K562 (cell line): ENCODE measurements at regions not wholly inside any gene's neighbourhood (a gene's known extent, or its start where the extent isn't known, plus 50 kb on each side); places are given as distances from the start of the nearest gene placed in this dataset.

Experiments used
- ATAC-seq: fragments of 200-7000 bp; cut with Tn5 transposase; 3 replicates; pipeline ENCODE4 v1.9.1; 2020; ENCODE audit warnings: moderate library complexity
- BruUV-seq: library from RNA; stranded (reverse); fragments of 400-500 nt; replicated peaks from 2 replicates; lab custom pipeline; 2021; lab: Mats Ljungman, UMichigan
- CTCF ChIA-PET: fragments of 300-600 bp; formaldehyde crosslinking; extraction: SDS; loops from one replicate; lab custom pipeline; 2021; ENCODE audit warnings: low intra/inter-chr PET ratio; lab: Yijun Ruan, JAX
- POLR2A ChIA-PET: fragments of 300-600, 350-650 bp; sonication (Branson Sonifier 250); formaldehyde crosslinking; extraction: SDS; loops from one replicate; lab custom pipeline; 2021; ENCODE audit warnings: antibody characterized with exemption, inconsistent platforms; lab: Yijun Ruan, JAX
- DNase-seq, 4 experiments: peaks; one replicate each; pipeline versions ENCODE4 v3.0.0 to v3.0.0-alpha.2; 2011 to 2018; ENCODE audit warnings: low spot score in 3 of 4, mixed read lengths in 3 of 4; ENCODE audit errors: extremely low read depth in 1 of 4
- FAIRE-seq: peaks from 2 replicates; lab custom pipeline; 2011; peaks lifted over from hg19 to GRCh38; lab: Jason Lieb, UNC
- H2AFZ ChIP-seq: 2 replicates; pipeline ENCODE4 v1.6.0; 2011; ENCODE audit warnings: low read depth, low read length, control low read depth, inconsistent platforms
- H3K27ac ChIP-seq: fragments of 200-600 bp; 3 replicates; pipeline ENCODE4 v1.8.0; 2011; ENCODE audit warnings: low read depth, mild to moderate bottlenecking, control low read depth, inconsistent platforms, low read length, moderate library complexity, mixed read lengths; ENCODE audit errors: extremely low read depth
- H3K27me3 ChIP-seq, 2 experiments: fragments of 300-600 bp in 1 of 2; 2 replicates in 1 of 2; 3 replicates in 1 of 2; pipeline versions ENCODE4 v1.6.0 to v1.8.0; 2011; ENCODE audit warnings: inconsistent platforms in 2 of 2, low read length in 2 of 2, mild to moderate bottlenecking in 1 of 2, mixed read lengths in 1 of 2, moderate library complexity in 1 of 2; ENCODE audit not compliant: control insufficient read depth in 2 of 2, insufficient read depth in 2 of 2
- H3K36me3 ChIP-seq: fragments of 300-600 bp; 3 replicates; pipeline ENCODE4 v1.8.0; 2011; ENCODE audit warnings: mild to moderate bottlenecking, low read length, inconsistent platforms; ENCODE audit not compliant: control insufficient read depth, insufficient read depth
- H3K4me1 ChIP-seq, 2 experiments: fragments of 200-600 bp in 1 of 2; replicated peaks in 1 of 2; 2 replicates in 1 of 2; 3 replicates in 1 of 2; pipeline versions ENCODE4 v1.5.1 to v1.8.0; 2011; ENCODE audit warnings: inconsistent platforms in 2 of 2, low read length in 2 of 2, mild to moderate bottlenecking in 1 of 2, mixed read lengths in 1 of 2, moderate library complexity in 1 of 2; ENCODE audit not compliant: control insufficient read depth in 2 of 2, insufficient read depth in 2 of 2
- H3K4me2 ChIP-seq: 2 replicates; pipeline ENCODE4 v1.6.1; 2011; ENCODE audit warnings: low read length, control low read depth, inconsistent platforms, mixed read lengths; ENCODE audit not compliant: insufficient read depth
- H3K4me3 ChIP-seq: fragments of 200-600 bp; sonication (generic), shearing (Covaris generic); 2 replicates; pipeline ENCODE4 v1.5.1; 2016; ENCODE audit warnings: control low read depth, inconsistent platforms
- H3K79me2 ChIP-seq: fragments of 200-600 bp; 3 replicates; pipeline ENCODE4 v1.8.0; 2011; ENCODE audit warnings: low read length, inconsistent platforms; ENCODE audit not compliant: control insufficient read depth, insufficient read depth
- H3K9ac ChIP-seq, 2 experiments: 2 replicates each; pipeline versions ENCODE4 v1.6.0 to v1.6.1; 2011; ENCODE audit warnings: low read depth in 2 of 2, low read length in 2 of 2, control low read depth in 1 of 2, inconsistent platforms in 1 of 2, mild to moderate bottlenecking in 1 of 2, mixed read lengths in 1 of 2; ENCODE audit not compliant: insufficient read depth in 1 of 2
- H3K9me1 ChIP-seq: one replicate; pipeline ENCODE4 v1.6.0; 2011; ENCODE audit warnings: inconsistent platforms, mild to moderate bottlenecking, low read length, moderate library complexity; ENCODE audit not compliant: control insufficient read depth, insufficient read depth
- H3K9me3 ChIP-seq: replicated peaks from 2 replicates; pipeline ENCODE4 v1.5.1; 2011; ENCODE audit warnings: low read depth, low read length, inconsistent platforms; ENCODE audit not compliant: control insufficient read depth, insufficient read depth
- H4K20me1 ChIP-seq: replicated peaks from 2 replicates; pipeline ENCODE4 v1.6.1; 2011; ENCODE audit warnings: low read length, inconsistent platforms, mixed read lengths; ENCODE audit not compliant: control insufficient read depth, insufficient read depth
- CBFA2T2 ChIP-seq: fragments of 450-650 bp; conservative IDR thresholded peaks from 2 replicates; pipeline ENCODE4 v1.6.1; 2017; ENCODE audit warnings: mild to moderate bottlenecking
- CBFA2T3 ChIP-seq: fragments of 450-650 bp; IDR thresholded peaks from 2 replicates; pipeline ENCODE4 v1.6.1; 2017
- DNMT1 ChIP-seq: fragments of 450-650 bp; IDR thresholded peaks from 2 replicates; pipeline ENCODE4 v1.6.1; 2016; ENCODE audit warnings: antibody characterized with exemption, mild to moderate bottlenecking
- E2F5 ChIP-seq: sonication (generic); formaldehyde crosslinking; IDR thresholded peaks from 2 replicates; pipeline ENCODE4 v1.8.0; 2022; ENCODE audit warnings: mild to moderate bottlenecking, missing genetic modification reagents
- E2F8 ChIP-seq: fragments of 450-650 bp; IDR thresholded peaks from 2 replicates; pipeline ENCODE4 v1.7.1; 2018; ENCODE audit warnings: mild to moderate bottlenecking, low read depth; ENCODE audit not compliant: partially characterized antibody
- FOS ChIP-seq: IDR thresholded peaks from 3 replicates; pipeline ENCODE4 v1.6.1; 2011; ENCODE audit not compliant: insufficient read length; ENCODE audit errors: extremely low read depth
- HMGXB4 ChIP-seq: sonication (generic); formaldehyde crosslinking; IDR thresholded peaks from 2 replicates; pipeline ENCODE4 v1.8.1; 2023; ENCODE audit warnings: mild to moderate bottlenecking, missing genetic modification reagents
- HNRNPH1 ChIP-seq: fragments of 200-400 bp; formaldehyde crosslinking; optimal IDR thresholded peaks from 2 replicates; pipeline ENCODE3; 2017; ENCODE audit warnings: low read depth, mild to moderate bottlenecking, low read length, moderate library complexity
- MCM3 ChIP-seq: fragments of 450-650 bp; IDR thresholded peaks from 2 replicates; pipeline ENCODE4 v1.6.1; 2016
- MIER1 ChIP-seq: fragments of 450-650 bp; IDR thresholded peaks from 2 replicates; pipeline ENCODE4 v1.6.1; 2016; ENCODE audit warnings: antibody characterized with exemption, mild to moderate bottlenecking, low read depth
- MYBL2 ChIP-seq, 2 experiments: fragments of 450-650 bp in 1 of 2; sonication (generic) in 1 of 2; formaldehyde crosslinking in 1 of 2; IDR thresholded peaks; 2 replicates each; pipeline versions ENCODE4 v1.6.1 to v1.8.1; 2017 to 2022; ENCODE audit warnings: borderline replicate concordance in 1 of 2, inconsistent platforms in 1 of 2, low read depth in 1 of 2, mild to moderate bottlenecking in 1 of 2, missing genetic modification reagents in 1 of 2, moderate library complexity in 1 of 2
- NFIC ChIP-seq: fragments of 450-650 bp; IDR thresholded peaks from 2 replicates; pipeline ENCODE4 v1.6.1; 2017; ENCODE audit warnings: mild to moderate bottlenecking, inconsistent platforms
- PHB2 ChIP-seq: fragments of 450-650 bp; IDR thresholded peaks from 2 replicates; pipeline ENCODE4 v1.6.1; 2017; ENCODE audit warnings: low read depth
- PHF20 ChIP-seq: fragments of 450-650 bp; IDR thresholded peaks from 2 replicates; pipeline ENCODE4 v1.6.1; 2018; ENCODE audit not compliant: partially characterized antibody
- PREB ChIP-seq: sonication (generic); formaldehyde crosslinking; IDR thresholded peaks from 2 replicates; pipeline ENCODE4 v1.8.1; 2023; ENCODE audit warnings: mild to moderate bottlenecking, missing genetic modification reagents
- SREBF2 ChIP-seq: sonication (generic); formaldehyde crosslinking; IDR thresholded peaks from 2 replicates; pipeline ENCODE4 v1.4.0; 2020; ENCODE audit warnings: mild to moderate bottlenecking, missing genetic modification reagents
- XRCC5 ChIP-seq: fragments of 200-400 bp; formaldehyde crosslinking; IDR thresholded peaks from 2 replicates; pipeline ENCODE4 v1.6.1; 2017; ENCODE audit warnings: low read depth, mild to moderate bottlenecking, low read length
- ZNF436 ChIP-seq: fragments of 250-450, 450-650 bp; sonication (Bioruptor Pico); formaldehyde crosslinking; IDR thresholded peaks from 2 replicates; pipeline ENCODE4 v1.7.0; 2020; ENCODE audit warnings: mild to moderate bottlenecking
- ZNF589 ChIP-seq: fragments of 200-800 bp; sonication (Bioruptor generic); IDR thresholded peaks from 2 replicates; pipeline ENCODE4 v1.6.1; 2016; ENCODE audit warnings: low read depth, missing genetic modification characterization, missing compliant biosample characterization
- WGBS: fragments of 100-300 bp; shearing (Covaris generic); methylation state at CpG from one replicate; pipeline ENCODE4 v1.1.6; 2016; ENCODE audit warnings: low coverage, mixed read lengths; ENCODE audit not compliant: insufficient coverage; ENCODE audit errors: missing lambda C conversion rate; 5-methylcytosine and 5-hydroxymethylcytosine counted together
- in situ Hi-C: fragments of 300-500 bp; cut with MboI; formaldehyde crosslinking; loops from 4 replicates; pipeline ENCODE4 v1.15.0; 2018; ENCODE audit warnings: inconsistent platforms, mixed read lengths
- intact Hi-C: fragments of 100-400 bp; cut with micrococcal nuclease; formaldehyde crosslinking; loops from 2 replicates; pipeline ENCODE4 v1.14.2; 2022

- intact Hi-C loops: no loop called here
- ATAC-seq: no peak
- no peaks in the 10 kb centered on the region for H3K9me3 ChIP-seq
- in situ Hi-C loops: no loop called here
- H3K4me2 ChIP-seq: no peak overlapping the region
- H3K4me3 ChIP-seq: no peak overlapping the region
- H3K4me1 ChIP-seq: no peaks in the 10 kb centered on the region
- BruUV-seq: no TSS peak
- H3K36me3 ChIP-seq: no peaks in the 10 kb centered on the region
- no peaks in the 10 kb centered on the region for H4K20me1 ChIP-seq
- H3K27ac ChIP-seq: no peak overlapping the region
- H3K79me2 ChIP-seq: no peaks in the 10 kb centered on the region
- CTCF ChIA-PET: no interaction called here
- WGBS: 4% methylated on average over 2 of the region's 2 CpGs
- no peak overlapping the region for H3K9ac ChIP-seq
- POLR2A ChIA-PET: no interaction called here
- H2AFZ ChIP-seq: no peak overlapping the region
- no peak for DNase-seq
- H3K27me3 ChIP-seq: no peaks in the 10 kb centered on the region
- FAIRE-seq: no peak
- H3K9me1 ChIP-seq: no peaks in the 10 kb centered on the region
- TF ChIP-seq PREB (CRISPR knock-in tag) (no peak), MIER1 (no peak), NFIC (no peak), CBFA2T3 (no peak), ZNF436 (CRISPR knock-in tag) (no peak), MCM3 (no peak), E2F5 (CRISPR knock-in tag) (no peak), MYBL2 (IDR thresholded peaks at IDR 0.05; ENCODE audit: low read depth) (no peak), MYBL2 (CRISPR knock-in tag; IDR thresholded peaks at IDR 0.05; ENCODE audit: borderline replicate concordance) (no peak), HNRNPH1 (no peak), PHF20 (no peak), PHB2 (no peak), DNMT1 (no peak), FOS (no peak), SREBF2 (CRISPR knock-in tag) (no peak), HMGXB4 (CRISPR knock-in tag) (no peak), E2F8 (no peak), CBFA2T2 (no peak), ZNF589 (CRISPR knock-in tag) (no peak), XRCC5 (no peak)
Observed at GRCh38 chr4:63211375-63211774, 1197.9 kb downstream of the TECRL start.
